ENCODE measurements at regions not wholly inside any gene's neighbourhood (a gene's known extent, or its start where the extent isn't known, plus 50 kb on each side); places are given as distances from the start of the nearest gene placed in this dataset.

DNA sequence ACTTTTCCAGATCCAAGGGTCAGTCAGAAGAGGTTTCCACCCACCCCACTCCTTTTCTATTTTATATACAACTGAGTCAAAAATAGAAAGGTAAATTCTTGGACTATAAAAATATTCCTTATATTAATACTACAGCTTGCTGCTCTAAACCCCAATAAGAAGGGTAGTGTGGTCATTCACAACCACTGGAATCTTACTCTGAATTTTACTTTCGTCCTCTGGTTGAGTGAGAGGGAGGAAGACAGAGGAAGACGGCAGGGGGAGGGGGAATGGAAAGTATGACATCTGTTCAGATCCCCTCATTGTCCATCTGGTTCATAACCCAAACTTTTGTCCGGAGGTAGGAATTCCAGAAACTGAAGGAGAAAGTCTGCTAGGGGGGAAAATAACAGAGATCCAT, 67.2 kb downstream of the MAF start (continued):
- TF ChIP-seq, protein P1, sequence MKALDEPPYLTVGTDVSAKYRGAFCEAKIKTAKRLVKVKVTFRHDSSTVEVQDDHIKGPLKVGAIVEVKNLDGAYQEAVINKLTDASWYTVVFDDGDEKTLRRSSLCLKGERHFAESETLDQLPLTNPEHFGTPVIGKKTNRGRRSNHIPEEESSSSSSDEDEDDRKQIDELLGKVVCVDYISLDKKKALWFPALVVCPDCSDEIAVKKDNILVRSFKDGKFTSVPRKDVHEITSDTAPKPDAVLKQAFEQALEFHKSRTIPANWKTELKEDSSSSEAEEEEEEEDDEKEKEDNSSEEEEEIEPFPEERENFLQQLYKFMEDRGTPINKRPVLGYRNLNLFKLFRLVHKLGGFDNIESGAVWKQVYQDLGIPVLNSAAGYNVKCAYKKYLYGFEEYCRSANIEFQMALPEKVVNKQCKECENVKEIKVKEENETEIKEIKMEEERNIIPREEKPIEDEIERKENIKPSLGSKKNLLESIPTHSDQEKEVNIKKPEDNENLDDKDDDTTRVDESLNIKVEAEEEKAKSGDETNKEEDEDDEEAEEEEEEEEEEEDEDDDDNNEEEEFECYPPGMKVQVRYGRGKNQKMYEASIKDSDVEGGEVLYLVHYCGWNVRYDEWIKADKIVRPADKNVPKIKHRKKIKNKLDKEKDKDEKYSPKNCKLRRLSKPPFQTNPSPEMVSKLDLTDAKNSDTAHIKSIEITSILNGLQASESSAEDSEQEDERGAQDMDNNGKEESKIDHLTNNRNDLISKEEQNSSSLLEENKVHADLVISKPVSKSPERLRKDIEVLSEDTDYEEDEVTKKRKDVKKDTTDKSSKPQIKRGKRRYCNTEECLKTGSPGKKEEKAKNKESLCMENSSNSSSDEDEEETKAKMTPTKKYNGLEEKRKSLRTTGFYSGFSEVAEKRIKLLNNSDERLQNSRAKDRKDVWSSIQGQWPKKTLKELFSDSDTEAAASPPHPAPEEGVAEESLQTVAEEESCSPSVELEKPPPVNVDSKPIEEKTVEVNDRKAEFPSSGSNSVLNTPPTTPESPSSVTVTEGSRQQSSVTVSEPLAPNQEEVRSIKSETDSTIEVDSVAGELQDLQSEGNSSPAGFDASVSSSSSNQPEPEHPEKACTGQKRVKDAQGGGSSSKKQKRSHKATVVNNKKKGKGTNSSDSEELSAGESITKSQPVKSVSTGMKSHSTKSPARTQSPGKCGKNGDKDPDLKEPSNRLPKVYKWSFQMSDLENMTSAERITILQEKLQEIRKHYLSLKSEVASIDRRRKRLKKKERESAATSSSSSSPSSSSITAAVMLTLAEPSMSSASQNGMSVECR (CRISPR knock-in tag; IDR thresholded peaks at IDR 0.05; ENCODE audit: borderline replicate concordance): no peak
- TF ChIP-seq ZNF263 (CRISPR knock-in tag; IDR thresholded peaks at IDR 0.05; ENCODE audit: low read depth): no peak
- TF ChIP-seq ZNF416 (CRISPR knock-in tag; IDR thresholded peaks at IDR 0.05): no peak

DNA sequence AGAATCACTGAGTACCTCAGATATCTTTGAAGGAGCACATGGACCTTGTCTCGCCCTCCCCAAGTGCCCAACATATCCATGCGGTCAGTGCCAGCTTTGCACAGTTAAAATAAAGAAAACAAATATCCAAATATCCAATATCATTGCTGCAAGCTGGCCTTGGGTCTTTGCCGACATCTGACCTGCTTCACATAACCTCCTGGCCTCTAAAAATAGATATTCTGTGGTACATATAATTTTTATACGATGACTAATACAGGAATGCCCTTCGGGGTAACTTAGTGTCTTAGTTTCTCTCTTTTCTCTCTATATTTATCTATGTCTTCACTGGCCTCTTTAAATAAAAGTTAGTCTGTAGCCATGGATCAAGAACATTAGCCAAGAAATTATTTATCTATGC, 67.8 kb downstream of the MAF start:
- POLR2A ChIA-PET: no interaction called here
- CTCF ChIA-PET: no interaction called here
- ATAC-seq (no peak), DNase-seq (ENCODE audit: low spot score) (no peak)
- Mint-ChIP-seq H3K4me3 (no peak overlapping the region), H3K36me3 (no peaks in the 10 kb centered on the region), H3K4me1 (no peaks in the 10 kb centered on the region), H3K9me3 (peaks cover 5% of the 10 kb centered on the region), H3K27me3 (ENCODE audit: low read depth) (no peaks in the 10 kb centered on the region; the same call in 1 of the 2 replicates), H3K27ac (no peak overlapping the region)
- TF ChIP-seq, protein P2, sequence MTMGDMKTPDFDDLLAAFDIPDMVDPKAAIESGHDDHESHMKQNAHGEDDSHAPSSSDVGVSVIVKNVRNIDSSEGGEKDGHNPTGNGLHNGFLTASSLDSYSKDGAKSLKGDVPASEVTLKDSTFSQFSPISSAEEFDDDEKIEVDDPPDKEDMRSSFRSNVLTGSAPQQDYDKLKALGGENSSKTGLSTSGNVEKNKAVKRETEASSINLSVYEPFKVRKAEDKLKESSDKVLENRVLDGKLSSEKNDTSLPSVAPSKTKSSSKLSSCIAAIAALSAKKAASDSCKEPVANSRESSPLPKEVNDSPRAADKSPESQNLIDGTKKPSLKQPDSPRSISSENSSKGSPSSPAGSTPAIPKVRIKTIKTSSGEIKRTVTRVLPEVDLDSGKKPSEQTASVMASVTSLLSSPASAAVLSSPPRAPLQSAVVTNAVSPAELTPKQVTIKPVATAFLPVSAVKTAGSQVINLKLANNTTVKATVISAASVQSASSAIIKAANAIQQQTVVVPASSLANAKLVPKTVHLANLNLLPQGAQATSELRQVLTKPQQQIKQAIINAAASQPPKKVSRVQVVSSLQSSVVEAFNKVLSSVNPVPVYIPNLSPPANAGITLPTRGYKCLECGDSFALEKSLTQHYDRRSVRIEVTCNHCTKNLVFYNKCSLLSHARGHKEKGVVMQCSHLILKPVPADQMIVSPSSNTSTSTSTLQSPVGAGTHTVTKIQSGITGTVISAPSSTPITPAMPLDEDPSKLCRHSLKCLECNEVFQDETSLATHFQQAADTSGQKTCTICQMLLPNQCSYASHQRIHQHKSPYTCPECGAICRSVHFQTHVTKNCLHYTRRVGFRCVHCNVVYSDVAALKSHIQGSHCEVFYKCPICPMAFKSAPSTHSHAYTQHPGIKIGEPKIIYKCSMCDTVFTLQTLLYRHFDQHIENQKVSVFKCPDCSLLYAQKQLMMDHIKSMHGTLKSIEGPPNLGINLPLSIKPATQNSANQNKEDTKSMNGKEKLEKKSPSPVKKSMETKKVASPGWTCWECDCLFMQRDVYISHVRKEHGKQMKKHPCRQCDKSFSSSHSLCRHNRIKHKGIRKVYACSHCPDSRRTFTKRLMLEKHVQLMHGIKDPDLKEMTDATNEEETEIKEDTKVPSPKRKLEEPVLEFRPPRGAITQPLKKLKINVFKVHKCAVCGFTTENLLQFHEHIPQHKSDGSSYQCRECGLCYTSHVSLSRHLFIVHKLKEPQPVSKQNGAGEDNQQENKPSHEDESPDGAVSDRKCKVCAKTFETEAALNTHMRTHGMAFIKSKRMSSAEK (CRISPR knock-in tag; IDR thresholded peaks at IDR 0.05; ENCODE audit: borderline replicate concordance): no peak
- no peak for TF ChIP-seq ZBTB21 (CRISPR knock-in tag; IDR thresholded peaks at IDR 0.05; ENCODE audit: borderline replicate concordance)
- no peak for TF ChIP-seq ZNF263 (CRISPR knock-in tag; IDR thresholded peaks at IDR 0.05; ENCODE audit: low read depth)
- no peak for TF ChIP-seq GABPB1 (CRISPR knock-in tag; IDR thresholded peaks at IDR 0.05)
- TF ChIP-seq, protein P3, sequence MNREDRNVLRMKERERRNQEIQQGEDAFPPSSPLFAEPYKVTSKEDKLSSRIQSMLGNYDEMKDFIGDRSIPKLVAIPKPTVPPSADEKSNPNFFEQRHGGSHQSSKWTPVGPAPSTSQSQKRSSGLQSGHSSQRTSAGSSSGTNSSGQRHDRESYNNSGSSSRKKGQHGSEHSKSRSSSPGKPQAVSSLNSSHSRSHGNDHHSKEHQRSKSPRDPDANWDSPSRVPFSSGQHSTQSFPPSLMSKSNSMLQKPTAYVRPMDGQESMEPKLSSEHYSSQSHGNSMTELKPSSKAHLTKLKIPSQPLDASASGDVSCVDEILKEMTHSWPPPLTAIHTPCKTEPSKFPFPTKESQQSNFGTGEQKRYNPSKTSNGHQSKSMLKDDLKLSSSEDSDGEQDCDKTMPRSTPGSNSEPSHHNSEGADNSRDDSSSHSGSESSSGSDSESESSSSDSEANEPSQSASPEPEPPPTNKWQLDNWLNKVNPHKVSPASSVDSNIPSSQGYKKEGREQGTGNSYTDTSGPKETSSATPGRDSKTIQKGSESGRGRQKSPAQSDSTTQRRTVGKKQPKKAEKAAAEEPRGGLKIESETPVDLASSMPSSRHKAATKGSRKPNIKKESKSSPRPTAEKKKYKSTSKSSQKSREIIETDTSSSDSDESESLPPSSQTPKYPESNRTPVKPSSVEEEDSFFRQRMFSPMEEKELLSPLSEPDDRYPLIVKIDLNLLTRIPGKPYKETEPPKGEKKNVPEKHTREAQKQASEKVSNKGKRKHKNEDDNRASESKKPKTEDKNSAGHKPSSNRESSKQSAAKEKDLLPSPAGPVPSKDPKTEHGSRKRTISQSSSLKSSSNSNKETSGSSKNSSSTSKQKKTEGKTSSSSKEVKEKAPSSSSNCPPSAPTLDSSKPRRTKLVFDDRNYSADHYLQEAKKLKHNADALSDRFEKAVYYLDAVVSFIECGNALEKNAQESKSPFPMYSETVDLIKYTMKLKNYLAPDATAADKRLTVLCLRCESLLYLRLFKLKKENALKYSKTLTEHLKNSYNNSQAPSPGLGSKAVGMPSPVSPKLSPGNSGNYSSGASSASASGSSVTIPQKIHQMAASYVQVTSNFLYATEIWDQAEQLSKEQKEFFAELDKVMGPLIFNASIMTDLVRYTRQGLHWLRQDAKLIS (CRISPR knock-in tag; IDR thresholded peaks at IDR 0.05; ENCODE audit: borderline replicate concordance): no peak
- no peak for TF ChIP-seq CREM (CRISPR knock-in tag; IDR thresholded peaks at IDR 0.05)
- TF ChIP-seq NR3C1 (CRISPR knock-in tag; conservative IDR thresholded peaks at IDR 0.05; ENCODE audit: low read depth): no peak
- no peak for TF ChIP-seq JAZF1 (CRISPR knock-in tag; IDR thresholded peaks at IDR 0.05)
- TF ChIP-seq JUN (CRISPR knock-in tag; IDR thresholded peaks at IDR 0.05): no peak
- TF ChIP-seq KAT7 (CRISPR knock-in tag; IDR thresholded peaks at IDR 0.05; ENCODE audit: borderline replicate concordance): no peak
- TF ChIP-seq, protein P4, sequence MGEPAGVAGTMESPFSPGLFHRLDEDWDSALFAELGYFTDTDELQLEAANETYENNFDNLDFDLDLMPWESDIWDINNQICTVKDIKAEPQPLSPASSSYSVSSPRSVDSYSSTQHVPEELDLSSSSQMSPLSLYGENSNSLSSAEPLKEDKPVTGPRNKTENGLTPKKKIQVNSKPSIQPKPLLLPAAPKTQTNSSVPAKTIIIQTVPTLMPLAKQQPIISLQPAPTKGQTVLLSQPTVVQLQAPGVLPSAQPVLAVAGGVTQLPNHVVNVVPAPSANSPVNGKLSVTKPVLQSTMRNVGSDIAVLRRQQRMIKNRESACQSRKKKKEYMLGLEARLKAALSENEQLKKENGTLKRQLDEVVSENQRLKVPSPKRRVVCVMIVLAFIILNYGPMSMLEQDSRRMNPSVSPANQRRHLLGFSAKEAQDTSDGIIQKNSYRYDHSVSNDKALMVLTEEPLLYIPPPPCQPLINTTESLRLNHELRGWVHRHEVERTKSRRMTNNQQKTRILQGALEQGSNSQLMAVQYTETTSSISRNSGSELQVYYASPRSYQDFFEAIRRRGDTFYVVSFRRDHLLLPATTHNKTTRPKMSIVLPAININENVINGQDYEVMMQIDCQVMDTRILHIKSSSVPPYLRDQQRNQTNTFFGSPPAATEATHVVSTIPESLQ (CRISPR knock-in tag; IDR thresholded peaks at IDR 0.05): no peak
- TF ChIP-seq OVOL2 (CRISPR knock-in tag; IDR thresholded peaks at IDR 0.05; ENCODE audit: borderline replicate concordance): no peak
- TF ChIP-seq, protein P5, sequence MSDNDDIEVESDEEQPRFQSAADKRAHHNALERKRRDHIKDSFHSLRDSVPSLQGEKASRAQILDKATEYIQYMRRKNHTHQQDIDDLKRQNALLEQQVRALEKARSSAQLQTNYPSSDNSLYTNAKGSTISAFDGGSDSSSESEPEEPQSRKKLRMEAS (CRISPR knock-in tag; IDR thresholded peaks at IDR 0.05): no peak
- no peak for TF ChIP-seq NFE2L1 (CRISPR knock-in tag; IDR thresholded peaks at IDR 0.05)
- no peak for TF ChIP-seq NR2C2 (CRISPR knock-in tag; IDR thresholded peaks at IDR 0.05)
- TF ChIP-seq, protein P6, sequence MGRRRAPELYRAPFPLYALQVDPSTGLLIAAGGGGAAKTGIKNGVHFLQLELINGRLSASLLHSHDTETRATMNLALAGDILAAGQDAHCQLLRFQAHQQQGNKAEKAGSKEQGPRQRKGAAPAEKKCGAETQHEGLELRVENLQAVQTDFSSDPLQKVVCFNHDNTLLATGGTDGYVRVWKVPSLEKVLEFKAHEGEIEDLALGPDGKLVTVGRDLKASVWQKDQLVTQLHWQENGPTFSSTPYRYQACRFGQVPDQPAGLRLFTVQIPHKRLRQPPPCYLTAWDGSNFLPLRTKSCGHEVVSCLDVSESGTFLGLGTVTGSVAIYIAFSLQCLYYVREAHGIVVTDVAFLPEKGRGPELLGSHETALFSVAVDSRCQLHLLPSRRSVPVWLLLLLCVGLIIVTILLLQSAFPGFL (CRISPR knock-in tag; IDR thresholded peaks at IDR 0.05; ENCODE audit: borderline replicate concordance): no peak
- no peak for TF ChIP-seq ETV6 (CRISPR knock-in tag; IDR thresholded peaks at IDR 0.05)
- TF ChIP-seq GRHL2 (CRISPR knock-in tag; IDR thresholded peaks at IDR 0.05; ENCODE audit: insufficient replicate concordance, severe bottlenecking): no peak
